Coronary artery (tissue), 2 donors: ENCODE measurements at regions not wholly inside any gene's neighbourhood (a gene's known extent, or its start where the extent isn't known, plus 50 kb on each side); places are given as distances from the start of the nearest gene placed in this dataset.
A peak's percentile ranks its signal among the peaks of the same experiment; 100 is the strongest.
"Not testable (repeated sequence)": the region's sequence is repeated elsewhere in the genome, so short reads cannot be mapped to it uniquely, and the experiment has no call there.

Experiments
- DNase-seq: peaks from one replicate; pipeline ENCODE4 v3.0.0-alpha.2; 2017; ENCODE audit warnings: low spot score
- H3K27ac ChIP-seq, 2 donors: fragments of 200-600 bp; sonication (generic); one replicate each; pipeline ENCODE4 v1.5.1; 2016 to 2019
- H3K4me3 ChIP-seq: fragments of 200-600 bp; sonication (generic); 2 replicates; pipeline ENCODE4 v1.5.1; 2016; ENCODE audit warnings: mild to moderate bottlenecking, moderate library complexity
- CTCF ChIP-seq: fragments of 200-600 bp; sonication (generic); IDR thresholded peaks from one replicate; pipeline ENCODE4 v1.5.1; 2019; ENCODE audit warnings: antibody characterized with exemption

GRCh38 chrX:65821721-65822496 is 154.5 kb downstream of the MSN start:
- TF ChIP-seq CTCF: no peak
- Histone ChIP-seq H3K27ac (no peak overlapping the region), H3K4me3 (peak overlapping the region; percentile 66)
- no peak for DNase-seq

GRCh38 chrX:65819983-65820382 is 152.5 kb downstream of the MSN start:
- H3K4me3 ChIP-seq, H3K27ac ChIP-seq, DNase-seq: not testable (repeated sequence)

GRCh38 chrX:65813245-65813644 is 145.8 kb downstream of the MSN start:
- no peak for TF ChIP-seq CTCF
- H3K4me3 ChIP-seq: no peak overlapping the region
- H3K27ac ChIP-seq: no peak overlapping the region
- DNase-seq: no peak

- Histone ChIP-seq H3K4me3 (no peak overlapping the region), H3K27ac (no peak overlapping the region)
- no peak for DNase-seq
- no peak for TF ChIP-seq CTCF
These were observed 144.2 kb downstream of the MSN start for GRCh38 chrX:65811558-65812228.
